LNCaP clone FGC (cell line): ENCODE measurements at regions not wholly inside any gene's neighbourhood (a gene's known extent, or its start where the extent isn't known, plus 50 kb on each side); places are given as distances from the start of the nearest gene placed in this dataset.

Experiments
- DNase-seq: peaks from one replicate; pipeline ENCODE4 v3.0.0-alpha.2; 2011; ENCODE audit warnings: low read depth
- H3K4me3 ChIP-seq: 2 replicates; pipeline ENCODE4 v1.5.1; 2011; ENCODE audit warnings: mild to moderate bottlenecking, low read depth, low read length, control low read depth
- CTCF ChIP-seq: IDR thresholded peaks from 2 replicates; pipeline ENCODE4 v1.5.1; 2012; ENCODE audit warnings: mild to moderate bottlenecking; ENCODE audit not compliant: control insufficient read depth, insufficient read depth; ENCODE audit errors: extremely low read depth

DNA sequence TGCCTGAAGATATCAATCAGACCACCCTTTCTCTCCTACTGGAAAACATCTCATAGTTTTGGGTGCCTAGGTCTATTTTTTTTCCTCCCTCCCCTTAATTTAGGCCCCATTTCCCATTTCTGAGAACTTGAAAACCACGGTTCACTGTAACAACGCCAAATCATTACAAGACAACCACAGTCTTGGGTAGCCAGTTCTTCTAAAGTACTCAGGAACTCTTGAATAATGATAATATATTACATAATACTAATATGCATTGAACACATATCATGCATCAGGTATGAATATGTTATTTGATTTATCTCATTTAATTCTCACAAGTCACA is 185.1 kb upstream of the ADO start:
- no peak for TF ChIP-seq CTCF
- no peak for DNase-seq

DNA sequence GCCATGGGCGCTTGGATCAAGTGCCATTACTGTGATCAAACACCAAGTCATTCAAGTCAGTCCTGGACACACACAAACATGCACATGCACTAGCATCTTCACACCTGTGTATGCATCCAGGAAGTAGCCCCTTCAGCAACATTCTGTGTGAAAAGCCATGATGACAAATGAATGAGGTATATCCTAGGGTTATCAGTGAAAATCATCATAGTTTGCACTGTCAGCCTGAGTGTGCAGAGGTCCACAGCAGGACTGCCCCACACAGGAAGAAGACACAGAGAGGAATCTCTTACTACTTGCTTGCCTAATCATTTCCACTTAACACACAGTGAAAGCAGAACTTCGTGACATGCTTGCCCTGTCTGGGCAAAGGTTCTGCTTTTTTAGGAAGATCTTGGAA is 184.0 kb upstream of the ADO start:
- TF ChIP-seq CTCF = no peak
- no peak for DNase-seq
- no peak overlapping the region for H3K4me3 ChIP-seq

More for the DNA sequence above, 185.1 kb upstream of the ADO start:
- no peak overlapping the region for H3K4me3 ChIP-seq

- H3K4me3 ChIP-seq = no peak overlapping the region
- TF ChIP-seq CTCF = no peak
- no peak for DNase-seq
Observed at GRCh38 chr10:62623223-62623622, 181.3 kb upstream of the ADO start.

GRCh38 chr10:62625484-62625883 is 179.0 kb upstream of the ADO start:
- DNase-seq = peak; percentile 48
- H3K4me3 ChIP-seq = no peak overlapping the region
- no peak for TF ChIP-seq CTCF

- H3K4me3 ChIP-seq = no peak overlapping the region
- no peak for DNase-seq
- TF ChIP-seq CTCF = no peak
Observed at GRCh38 chr10:62626079-62626478, 178.4 kb upstream of the ADO start.

DNA sequence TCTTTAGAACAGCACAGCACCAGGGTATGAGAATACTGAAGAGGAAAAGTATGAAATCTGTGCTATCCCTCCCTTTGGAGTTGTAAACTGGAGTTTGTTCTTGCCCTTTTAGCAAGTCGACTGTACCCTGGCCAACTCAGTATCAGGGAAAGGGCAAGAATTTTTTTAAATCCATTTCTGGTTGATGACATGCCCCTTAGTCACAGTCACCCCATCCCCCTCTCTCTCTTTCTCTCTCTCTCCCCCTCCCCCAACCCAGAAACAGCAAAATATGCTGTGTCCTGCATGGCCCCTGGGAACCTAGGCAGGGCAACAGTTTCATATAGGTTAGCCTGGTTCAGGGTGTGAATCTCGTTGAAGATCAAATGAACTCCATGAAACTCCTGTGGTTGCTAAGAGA is 177.7 kb upstream of the ADO start:
- TF ChIP-seq CTCF = no peak
- DNase-seq = no peak
- H3K4me3 ChIP-seq = no peak overlapping the region

DNA sequence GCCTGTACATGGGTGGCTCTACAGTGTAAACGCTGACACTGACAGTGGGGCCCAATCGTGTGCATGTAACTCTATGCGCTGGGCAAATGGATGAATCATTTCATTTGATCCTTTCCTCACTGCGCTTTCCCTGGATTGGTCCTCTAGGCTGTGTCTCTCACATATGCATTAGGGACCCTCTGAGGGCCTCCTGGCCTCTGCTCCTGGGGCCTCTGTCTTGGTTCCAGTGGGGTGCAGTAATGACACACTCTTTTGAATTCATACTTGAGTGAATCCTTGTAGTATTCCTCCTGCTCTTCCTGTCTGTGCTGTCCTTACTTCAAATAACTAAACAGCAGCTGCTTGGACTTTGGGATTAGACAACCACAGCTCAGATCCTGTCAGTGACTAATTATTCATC is 176.5 kb upstream of the ADO start:
- no peak overlapping the region for H3K4me3 ChIP-seq
- no peak for TF ChIP-seq CTCF
- no peak for DNase-seq
